SK-N-SH (cell line): ENCODE measurements at regions not wholly inside any gene's neighbourhood (a gene's known extent, or its start where the extent isn't known, plus 50 kb on each side); places are given as distances from the start of the nearest gene placed in this dataset.

Experiments used
- CTCF ChIA-PET: fragments of 300-600, 350-600 bp; formaldehyde crosslinking; extraction: SDS; loops from one replicate; lab custom pipeline; 2021; lab: Yijun Ruan, JAX
- POLR2A ChIA-PET: fragments of 350-600 bp; sonication (Branson Sonifier 250); formaldehyde crosslinking; extraction: SDS; loops from one replicate; lab custom pipeline; 2020; ENCODE audit warnings: antibody characterized with exemption, inconsistent platforms; lab: Yijun Ruan, JAX
- DNase-seq: peaks from one replicate; pipeline ENCODE4 v3.0.0; 2012
- H2AFZ ChIP-seq: fragments of 200-600 bp; sonication (generic); 2 replicates; pipeline ENCODE4 v1.8.1; 2016; ENCODE audit warnings: antibody characterized with exemption, mild to moderate bottlenecking, low read depth
- H3F3A ChIP-seq: fragments of 200-600 bp; sonication (generic); replicated peaks from 2 replicates; pipeline ENCODE3; 2016; ENCODE audit warnings: antibody characterized with exemption, mild to moderate bottlenecking; ENCODE audit not compliant: insufficient read depth
- H3K27ac ChIP-seq, 2 experiments: fragments of 200-500 bp in 1 of 2; fragments of 200-600 bp in 1 of 2; sonication (Bioruptor generic) in 1 of 2; sonication (generic), shearing (Covaris generic) in 1 of 2; 2 replicates each; pipeline versions ENCODE4 v1.5.1 to v1.6.1; 2014 to 2016; ENCODE audit warnings: low read depth in 2 of 2, inconsistent platforms in 1 of 2, low read length in 1 of 2, mild to moderate bottlenecking in 1 of 2, mixed read lengths in 1 of 2
- H3K27me3 ChIP-seq: fragments of 200-600 bp; sonication (generic), shearing (Covaris generic); 2 replicates; pipeline ENCODE4 v1.6.1; 2016; ENCODE audit warnings: mixed run types; ENCODE audit not compliant: insufficient read depth
- H3K36me3 ChIP-seq, 2 experiments: fragments of 200-500 bp in 1 of 2; fragments of 200-600 bp in 1 of 2; sonication (Bioruptor generic) in 1 of 2; sonication (generic) in 1 of 2; replicated peaks in 1 of 2; 2 replicates each; pipeline versions ENCODE3 to v1.5.1; 2014 to 2016; ENCODE audit warnings: low read length in 1 of 2, mild to moderate bottlenecking in 1 of 2; ENCODE audit not compliant: insufficient read depth in 2 of 2, control insufficient read depth in 1 of 2
- H3K4me1 ChIP-seq, 2 experiments: fragments of 200-500 bp in 1 of 2; fragments of 200-600 bp in 1 of 2; sonication (Bioruptor generic) in 1 of 2; sonication (generic), shearing (Covaris generic) in 1 of 2; 2 replicates each; pipeline versions ENCODE4 v1.5.1 to v1.6.1; 2014 to 2016; ENCODE audit warnings: low read depth in 1 of 2, low read length in 1 of 2, mixed run types in 1 of 2; ENCODE audit not compliant: insufficient read depth in 2 of 2, control insufficient read depth in 1 of 2
- H3K4me2 ChIP-seq: fragments of 200-600 bp; sonication (generic), shearing (Covaris generic); 2 replicates; pipeline ENCODE4 v1.6.1; 2017; ENCODE audit warnings: mixed run types
- H3K4me3 ChIP-seq, 2 experiments: fragments of 200-500 bp in 1 of 2; fragments of 200-600 bp in 1 of 2; sonication (Bioruptor generic) in 1 of 2; sonication (generic), shearing (Covaris generic) in 1 of 2; 2 replicates each; pipeline versions ENCODE4 v1.5.1 to v1.8.1; 2014 to 2016; ENCODE audit warnings: low read depth in 2 of 2, inconsistent platforms in 1 of 2, low read length in 1 of 2, mild to moderate bottlenecking in 1 of 2, mixed read lengths in 1 of 2, moderate library complexity in 1 of 2
- H3K79me2 ChIP-seq: fragments of 200-600 bp; sonication (generic); 2 replicates; pipeline ENCODE4 v1.8.1; 2017; ENCODE audit warnings: mild to moderate bottlenecking; ENCODE audit not compliant: insufficient read depth
- H3K9ac ChIP-seq: fragments of 200-600 bp; sonication (generic); 2 replicates; pipeline ENCODE4 v1.6.1; 2017; ENCODE audit warnings: mixed run types
- H3K9me2 ChIP-seq: fragments of 200-600 bp; sonication (generic); 2 replicates; pipeline ENCODE4 v1.6.1; 2017; ENCODE audit warnings: mixed run types
- H3K9me3 ChIP-seq: fragments of 200-600 bp; sonication (generic); 2 replicates; pipeline ENCODE4 v1.6.1; 2017; ENCODE audit warnings: mixed run types, mild to moderate bottlenecking, moderate library complexity
- H4K20me1 ChIP-seq: fragments of 200-600 bp; sonication (generic); 2 replicates; pipeline ENCODE4 v1.6.1; 2017; ENCODE audit warnings: mild to moderate bottlenecking, mixed run types; ENCODE audit not compliant: insufficient read depth
- CTCF ChIP-seq: fragments of 200-600 bp; sonication (generic); IDR thresholded peaks from 2 replicates; pipeline ENCODE4 v1.6.1; 2017; ENCODE audit warnings: antibody characterized with exemption, mild to moderate bottlenecking, moderate library complexity
- ELF1 ChIP-seq: IDR thresholded peaks from 2 replicates; pipeline ENCODE4 v1.4.0; 2012
- EP300 ChIP-seq, 2 experiments: IDR thresholded peaks; 2 replicates each; pipeline versions ENCODE4 v1.4.0 to v1.6.1; 2012; ENCODE audit warnings: borderline replicate concordance in 1 of 2, low read depth in 1 of 2, low read length in 1 of 2
- FOSL2 ChIP-seq: IDR thresholded peaks from 2 replicates; pipeline ENCODE4 v1.4.0; 2012; ENCODE audit warnings: low read depth, mild to moderate bottlenecking, moderate library complexity, borderline replicate concordance
- FOXJ3 ChIP-seq: sonication (generic); formaldehyde crosslinking; IDR thresholded peaks from 2 replicates; pipeline ENCODE4 v1.5.1; 2020; ENCODE audit warnings: mild to moderate bottlenecking, missing genetic modification reagents
- FOXM1 ChIP-seq: IDR thresholded peaks from 2 replicates; pipeline ENCODE4 v1.4.0; 2012; ENCODE audit warnings: low read depth, mild to moderate bottlenecking
- GATA2 ChIP-seq: sonication (generic); formaldehyde crosslinking; IDR thresholded peaks from 2 replicates; pipeline ENCODE4 v1.5.0; 2020; ENCODE audit warnings: mild to moderate bottlenecking, missing genetic modification reagents
- JUND ChIP-seq: IDR thresholded peaks from 2 replicates; pipeline ENCODE4 v1.4.0; 2012
- MAX ChIP-seq: IDR thresholded peaks from 2 replicates; pipeline ENCODE4 v1.4.0; 2012; ENCODE audit warnings: low read depth
- MEF2A ChIP-seq: IDR thresholded peaks from 2 replicates; pipeline ENCODE4 v1.4.0; 2012; ENCODE audit warnings: low read depth, borderline replicate concordance
- MXI1 ChIP-seq: IDR thresholded peaks from 2 replicates; pipeline ENCODE4 v1.6.1; 2012; ENCODE audit warnings: mild to moderate bottlenecking, low read depth, low read length, improper control_type of control experiment
- NRF1 ChIP-seq: IDR thresholded peaks from 2 replicates; pipeline ENCODE4 v1.6.1; 2012; ENCODE audit warnings: low read depth, mild to moderate bottlenecking, low read length
- PBX3 ChIP-seq: IDR thresholded peaks from 2 replicates; pipeline ENCODE4; 2012
- RFX5 ChIP-seq: IDR thresholded peaks from 2 replicates; pipeline ENCODE4 v1.6.1; 2012; ENCODE audit warnings: mild to moderate bottlenecking, improper control_type of control experiment, low read length
- RXRA ChIP-seq: IDR thresholded peaks from 2 replicates; pipeline ENCODE4 v1.4.0; 2012; ENCODE audit warnings: low read depth, mild to moderate bottlenecking, borderline replicate concordance
- SMC3 ChIP-seq: IDR thresholded peaks from 2 replicates; pipeline ENCODE4 v1.6.1; 2012; ENCODE audit warnings: low read depth, low read length, improper control_type of control experiment
- TEAD4 ChIP-seq: IDR thresholded peaks from 2 replicates; pipeline ENCODE4 v1.4.0; 2012; ENCODE audit warnings: mild to moderate bottlenecking, borderline replicate concordance; ENCODE audit not compliant: insufficient read depth
- ZBTB33 ChIP-seq: IDR thresholded peaks from 2 replicates; pipeline ENCODE4 v1.4.0; 2012; ENCODE audit warnings: low read depth, borderline replicate concordance
- WGBS: methylation state at CpG from one replicate; pipeline ENCODE4 v1.1.6; 2017; ENCODE audit warnings: low lambda C conversion rate; 5-methylcytosine and 5-hydroxymethylcytosine counted together

GRCh38 chr5:126168785-126169184 lies 254.4 kb upstream of the GRAMD2B start:
- Histone ChIP-seq H2AFZ (no peak overlapping the region), H3K79me2 (no peaks in the 10 kb centered on the region), H4K20me1 (no peaks in the 10 kb centered on the region), H3K4me2 (no peak overlapping the region), H3K36me3 (no peaks in the 10 kb centered on the region), H3K27ac (no peak overlapping the region), H3K27me3 (no peaks in the 10 kb centered on the region), H3K9me2 (no peaks in the 10 kb centered on the region), H3F3A (no peaks in the 10 kb centered on the region), H3K4me3 (no peak overlapping the region), H3K9me3 (0 out of 2 replicates have a peak, but pooled peaks cover 7% of the 10 kb centered on the region), H3K4me1 (no peaks in the 10 kb centered on the region), H3K9ac (no peak overlapping the region)
- TF ChIP-seq FOXJ3 (CRISPR knock-in tag), result no peak
- TF ChIP-seq MEF2A, result no peak
- TF ChIP-seq PBX3, result no peak
- TF ChIP-seq GATA2 (CRISPR knock-in tag), result no peak
- no peak for TF ChIP-seq ZBTB33
- no peak for TF ChIP-seq JUND
- no peak for TF ChIP-seq ELF1
- TF ChIP-seq CTCF, result no peak
- TF ChIP-seq SMC3, result no peak
- TF ChIP-seq MAX, result no peak
- no peak for TF ChIP-seq EP300 (IDR thresholded peaks at IDR 0.05; ENCODE audit: borderline replicate concordance in 1 of 2, low read depth in 1 of 2, low read length in 1 of 2)
- DNase-seq, result no peak
- CTCF ChIA-PET, result no interaction called here
- POLR2A ChIA-PET, result no interaction called here
- WGBS, result 24% methylated on average over 1 of the region's 1 CpG

GRCh38 chr5:126171916-126172315 lies 251.3 kb upstream of the GRAMD2B start:
- H3F3A ChIP-seq, result no peaks in the 10 kb centered on the region
- H4K20me1 ChIP-seq, result no peaks in the 10 kb centered on the region
- H3K9ac ChIP-seq, result no peak overlapping the region
- DNase-seq, result no peak
- H3K27me3 ChIP-seq, result no peaks in the 10 kb centered on the region
- no peak overlapping the region for H3K27ac ChIP-seq
- H3K4me1 ChIP-seq, result no peaks in the 10 kb centered on the region
- no peaks in the 10 kb centered on the region for H3K9me2 ChIP-seq
- no peak overlapping the region for H3K4me2 ChIP-seq
- POLR2A ChIA-PET, result no interaction called here
- no peaks in the 10 kb centered on the region for H3K9me3 ChIP-seq
- H2AFZ ChIP-seq, result no peak overlapping the region
- H3K36me3 ChIP-seq, result no peaks in the 10 kb centered on the region
- H3K79me2 ChIP-seq, result no peaks in the 10 kb centered on the region
- CTCF ChIA-PET, result no interaction called here
- 50% methylated on average over 2 of the region's 3 CpGs for WGBS
- no peak overlapping the region for H3K4me3 ChIP-seq
- no peak for TF ChIP-seq FOSL2
- no peak for TF ChIP-seq RXRA
- no peak for TF ChIP-seq SMC3
- TF ChIP-seq MEF2A, result no peak
- TF ChIP-seq RFX5, result no peak
- TF ChIP-seq NRF1, result no peak
- no peak for TF ChIP-seq CTCF
- TF ChIP-seq EP300 (IDR thresholded peaks at IDR 0.05; ENCODE audit: borderline replicate concordance in 1 of 2, low read depth in 1 of 2, low read length in 1 of 2), result no peak
- TF ChIP-seq ZBTB33, result no peak
- TF ChIP-seq FOXM1, result no peak
- TF ChIP-seq FOXJ3 (CRISPR knock-in tag), result no peak
- no peak for TF ChIP-seq TEAD4
- TF ChIP-seq MXI1, result no peak
- no peak for TF ChIP-seq ELF1
- no peak for TF ChIP-seq MAX
